Activated naive CD4-positive, alpha-beta T cell treated with anti-CD3 and anti-CD28 coated beads, Interleukin-2, amount 50 U/mL, for 72 hours (primary cell): ENCODE measurements at regions not wholly inside any gene's neighbourhood (a gene's known extent, or its start where the extent isn't known, plus 50 kb on each side); places are given as distances from the start of the nearest gene placed in this dataset.

Source experiments
- ATAC-seq, 2 donors: fragments of 150-1000 bp; cut with Tn5 transposase; 2 replicates each; pipeline ENCODE4 v1.10.0; 2021; ENCODE audit warnings: mild to moderate bottlenecking in 2 of 2, moderate library complexity in 2 of 2
- DNase-seq, 2 donors: peaks; one replicate each; pipeline ENCODE4 v3.0.0; 2021 to 2022; ENCODE audit warnings: low spot score in 2 of 2
- H3K27ac Mint-ChIP-seq, 2 donors: one replicate each; pipeline ENCODE4 v1.8.0; 2022; ENCODE audit warnings: mild to moderate bottlenecking in 2 of 2, mixed read lengths in 2 of 2
- H3K36me3 Mint-ChIP-seq, 2 donors: one replicate each; pipeline ENCODE4 v1.8.0; 2022; ENCODE audit warnings: mixed read lengths in 2 of 2
- H3K9me3 Mint-ChIP-seq, 2 donors: one replicate each; pipeline ENCODE4 v1.8.0; 2022; ENCODE audit warnings: mixed read lengths in 2 of 2

GRCh38 chr3:72490688-72491435, 357.4 kb downstream of the SHQ1 start:
- no peak for ATAC-seq
- peaks cover 9 to 17% of the 10 kb centered on the region in 2 donors for H3K9me3 Mint-ChIP-seq
- H3K36me3 Mint-ChIP-seq = peaks cover 0 to 35% of the 10 kb centered on the region in 2 donors
- DNase-seq = no peak
- no peak overlapping the region for H3K27ac Mint-ChIP-seq

DNA sequence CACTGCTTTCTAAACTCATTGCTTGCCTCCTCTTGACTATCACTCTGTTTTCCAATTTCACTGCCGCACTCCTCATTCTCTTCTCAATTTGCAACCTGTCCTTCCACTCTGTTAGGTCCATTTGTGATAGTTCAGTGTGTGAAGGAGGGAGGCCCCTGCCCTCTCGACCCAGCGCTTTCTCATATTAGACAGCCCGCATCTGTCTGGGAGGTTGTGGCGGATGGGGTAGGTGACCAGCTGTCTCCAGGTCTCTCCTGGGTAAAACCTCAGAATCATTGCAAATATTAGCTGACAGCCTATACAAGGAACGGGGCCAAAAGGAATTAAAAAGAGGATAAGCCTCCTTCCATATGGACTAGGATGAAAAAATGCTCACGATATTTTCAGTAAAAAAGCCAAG, 358.3 kb downstream of the SHQ1 start:
- Mint-ChIP-seq H3K36me3 (peaks cover 9 to 37% of the 10 kb centered on the region in 2 donors), H3K27ac (no peak overlapping the region)

GRCh38 chr3:72488738-72489035, 359.6 kb downstream of the SHQ1 start:
- Mint-ChIP-seq H3K9me3 (peaks cover 11 to 13% of the 10 kb centered on the region in 2 donors), H3K36me3 (peaks cover 10 to 35% of the 10 kb centered on the region in 2 donors), H3K27ac (peak overlapping the region; percentile 60 to 70)
- DNase-seq (no peak), ATAC-seq (no peak)

More for the DNA sequence above, 358.3 kb downstream of the SHQ1 start:
- DNase-seq = no peak
- H3K9me3 Mint-ChIP-seq = peaks cover 15 to 19% of the 10 kb centered on the region in 2 donors
- ATAC-seq = no peak

GRCh38 chr3:72487946-72488737, 360.1 kb downstream of the SHQ1 start:
- peak overlapping the region; percentile 60 to 70 for H3K27ac Mint-ChIP-seq
- H3K9me3 Mint-ChIP-seq = peaks cover 8 to 10% of the 10 kb centered on the region in 2 donors
- peaks cover 10 to 32% of the 10 kb centered on the region in 2 donors for H3K36me3 Mint-ChIP-seq
- DNase-seq = no peak
- ATAC-seq = no peak

DNA sequence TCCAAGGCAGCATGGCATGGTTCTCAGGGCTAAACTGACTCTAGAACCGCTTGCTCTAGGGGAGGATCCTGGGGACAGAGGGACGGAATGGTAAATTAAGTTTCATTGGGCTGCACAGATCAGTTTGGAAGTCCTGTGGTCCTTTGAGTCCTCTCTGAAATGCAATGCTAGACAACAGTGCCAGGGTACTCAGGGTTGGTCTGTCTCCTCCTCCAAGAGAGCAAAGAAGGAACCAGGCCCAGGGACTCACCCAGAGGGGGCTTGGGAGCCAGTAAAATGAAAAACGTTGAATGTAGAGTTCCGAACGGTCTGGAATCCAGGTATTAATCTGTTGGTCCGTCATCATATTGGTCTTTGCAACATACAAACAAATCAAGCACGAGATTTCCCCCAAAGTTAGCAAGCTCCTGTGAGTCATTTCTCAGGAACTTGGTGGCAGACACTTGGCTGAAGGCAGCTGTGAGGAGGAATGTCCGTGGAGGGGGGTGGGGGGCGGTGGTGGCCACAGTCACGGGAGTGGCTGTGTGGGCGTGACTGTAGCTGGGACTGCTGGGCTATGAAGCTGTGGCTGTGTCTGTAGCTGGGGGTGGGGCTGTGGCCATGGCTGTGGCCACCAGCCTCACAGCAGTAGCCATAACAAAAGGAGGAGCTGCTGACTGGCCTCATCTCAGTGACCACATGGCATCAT, 361.0 kb downstream of the SHQ1 start:
- Mint-ChIP-seq H3K9me3 (peaks cover 8 to 10% of the 10 kb centered on the region in 2 donors), H3K36me3 (peaks cover 14 to 32% of the 10 kb centered on the region in 2 donors), H3K27ac (peak overlapping the region; percentile 70 to 77)
- DNase-seq = no peak
- ATAC-seq = peak in 1 of 2 donors; percentile 16

- no peak for ATAC-seq
- DNase-seq = no peak
- Mint-ChIP-seq H3K36me3 (peaks cover 14 to 36% of the 10 kb centered on the region in 2 donors), H3K9me3 (peaks cover 8 to 12% of the 10 kb centered on the region in 2 donors), H3K27ac (peak overlapping the region; percentile 90 to 96)
Observed at GRCh38 chr3:72485641-72486040, 362.6 kb downstream of the SHQ1 start.

DNA sequence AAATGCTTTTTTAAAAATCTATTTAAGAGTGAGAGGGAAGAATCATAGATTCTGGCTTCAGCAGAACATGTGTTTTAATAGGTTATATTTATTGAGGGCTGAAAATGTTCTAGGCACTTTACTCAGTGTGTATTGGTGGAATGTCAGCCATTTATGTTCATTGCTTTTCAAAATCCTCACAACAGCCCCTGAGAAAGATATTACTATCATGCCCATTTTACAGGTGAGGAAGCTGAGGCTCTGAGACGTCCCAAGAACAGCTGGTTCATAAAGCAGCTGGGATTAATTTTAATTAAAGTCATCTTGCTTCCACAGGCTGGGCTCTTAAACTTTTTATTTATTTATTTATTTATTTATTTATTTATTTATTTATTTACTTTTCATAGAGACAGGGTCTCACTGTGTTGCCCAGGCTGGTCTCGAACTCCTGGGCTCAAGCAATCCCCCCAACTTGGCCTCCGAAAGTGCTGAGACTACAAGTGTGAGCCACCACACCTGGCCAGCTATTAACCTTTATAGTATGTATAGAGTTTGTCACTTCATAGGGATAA, 364.6 kb downstream of the SHQ1 start:
- DNase-seq (no peak), ATAC-seq (no peak)
- Mint-ChIP-seq H3K36me3 (peaks cover 14 to 46% of the 10 kb centered on the region in 2 donors), H3K9me3 (peaks cover 8 to 21% of the 10 kb centered on the region in 2 donors), H3K27ac (peak overlapping the region; percentile 90 to 96)

GRCh38 chr3:72482589-72483321, 365.5 kb downstream of the SHQ1 start:
- Mint-ChIP-seq H3K27ac (peak overlapping the region; percentile 87 to 96), H3K9me3 (peaks cover 8 to 21% of the 10 kb centered on the region in 2 donors), H3K36me3 (peaks cover 14 to 46% of the 10 kb centered on the region in 2 donors)
- DNase-seq = peak; percentile 61 to 72
- ATAC-seq = peak; percentile 52 to 67

- no peak for DNase-seq
- Mint-ChIP-seq H3K27ac (peak overlapping the region in 1 of 2 donors; percentile 34), H3K36me3 (peaks cover 14 to 45% of the 10 kb centered on the region in 2 donors), H3K9me3 (peaks cover 8 to 21% of the 10 kb centered on the region in 2 donors)
- ATAC-seq = peak in 1 of 2 donors; percentile 11
Observed at GRCh38 chr3:72481542-72481941, 366.7 kb downstream of the SHQ1 start.

- H3K27ac Mint-ChIP-seq = no peak overlapping the region
Observed at GRCh38 chr3:72480366-72480765, 367.9 kb downstream of the SHQ1 start.

DNA sequence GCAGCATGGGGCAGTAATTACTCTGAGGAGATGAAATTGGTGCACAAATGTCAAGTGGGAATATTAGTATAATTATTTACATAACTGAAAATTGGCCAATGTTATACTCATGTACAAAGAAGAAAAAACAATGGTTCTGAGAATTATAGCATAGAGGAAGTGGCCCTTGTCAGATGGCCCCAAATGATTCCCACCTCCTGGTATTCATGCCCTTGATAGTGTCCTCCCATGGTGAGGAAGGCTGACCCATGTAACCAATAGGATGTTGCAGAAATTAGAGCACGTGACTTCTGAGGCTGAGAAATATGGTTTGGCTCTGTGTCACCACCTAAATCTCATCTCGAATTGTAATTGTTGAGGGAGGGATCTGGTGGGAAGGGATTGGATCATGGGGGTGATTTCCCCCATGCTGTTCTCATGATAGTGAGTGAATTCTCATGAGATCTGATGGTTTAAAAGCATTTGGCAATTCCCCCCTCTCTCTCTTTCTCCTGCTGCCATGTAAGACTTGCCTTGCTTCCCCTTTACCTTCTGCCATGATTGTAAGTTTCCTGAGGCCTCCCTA, 368.5 kb downstream of the SHQ1 start:
- ATAC-seq (no peak), DNase-seq (no peak)
- no peak overlapping the region for H3K27ac Mint-ChIP-seq
- H3K36me3 Mint-ChIP-seq = peaks cover 4 to 27% of the 10 kb centered on the region in 2 donors
- peaks cover 1 to 11% of the 10 kb centered on the region in 2 donors for H3K9me3 Mint-ChIP-seq

More at GRCh38 chr3:72480366-72480765, 367.9 kb downstream of the SHQ1 start:
- no peak for ATAC-seq
- Mint-ChIP-seq H3K36me3 (peaks cover 10 to 33% of the 10 kb centered on the region in 2 donors), H3K9me3 (peaks cover 6 to 14% of the 10 kb centered on the region in 2 donors)
- DNase-seq = no peak

GRCh38 chr3:72476139-72476483, 372.1 kb downstream of the SHQ1 start:
- Mint-ChIP-seq H3K27ac (no peak overlapping the region), H3K36me3 (peaks cover 4 to 43% of the 10 kb centered on the region in 2 donors), H3K9me3 (peaks cover 3 to 18% of the 10 kb centered on the region in 2 donors)
- ATAC-seq = no peak
- no peak for DNase-seq

DNA sequence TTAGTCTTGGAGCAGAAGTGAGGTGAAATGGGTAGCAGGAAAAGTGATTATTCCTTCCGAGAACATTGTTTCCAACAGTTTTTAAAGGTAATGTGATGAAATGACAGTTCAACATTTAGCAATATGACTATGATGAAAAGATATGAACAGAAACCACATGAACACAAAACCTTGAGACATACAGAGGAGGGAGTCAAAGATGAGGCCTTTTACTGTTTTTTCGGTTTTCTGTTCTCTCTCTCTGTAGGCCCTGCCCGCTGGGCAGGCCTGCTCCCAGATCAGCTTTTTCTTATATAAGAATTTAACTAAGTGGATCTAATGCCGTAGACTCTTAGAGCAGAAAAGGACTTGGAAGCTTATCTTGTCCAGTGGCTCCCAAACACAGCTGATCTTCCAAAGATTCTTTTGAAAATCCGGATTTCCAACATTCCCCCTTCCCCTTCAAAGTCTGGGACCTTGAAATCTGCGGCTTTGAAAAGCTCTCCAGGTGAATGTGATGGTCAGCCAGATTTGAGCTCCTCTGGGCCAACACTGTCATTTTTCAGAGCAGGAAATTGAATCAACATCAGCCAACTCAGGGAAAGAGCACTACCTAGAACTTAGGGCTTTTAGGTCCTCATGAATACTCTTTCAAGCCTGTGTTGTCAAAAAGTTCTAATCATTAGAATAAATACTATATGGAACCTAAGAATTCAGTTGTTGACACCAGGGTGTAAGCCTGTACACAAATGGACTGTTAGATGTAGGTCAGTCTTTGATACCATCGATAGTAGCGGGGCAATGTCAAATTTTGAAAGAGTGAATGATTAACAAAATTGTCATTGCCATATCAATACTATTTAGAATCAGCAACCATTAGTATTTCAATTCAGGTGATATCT, 372.7 kb downstream of the SHQ1 start:
- Mint-ChIP-seq H3K27ac (peak overlapping the region in 1 of 2 donors; percentile 53), H3K36me3 (peaks cover 4 to 36% of the 10 kb centered on the region in 2 donors), H3K9me3 (peaks cover 3 to 14% of the 10 kb centered on the region in 2 donors)
- DNase-seq (no peak), ATAC-seq (peak; percentile 74 to 89)

- no peak for DNase-seq
- peak overlapping the region in 1 of 2 donors; percentile 53 for H3K27ac Mint-ChIP-seq
Observed at GRCh38 chr3:72474775-72475174, 373.5 kb downstream of the SHQ1 start.

GRCh38 chr3:72473156-72473555, 375.1 kb downstream of the SHQ1 start:
- peak; percentile 56 to 72 for ATAC-seq
- peak overlapping the region in 1 of 2 donors; percentile 12 for H3K27ac Mint-ChIP-seq

More at GRCh38 chr3:72474775-72475174, 373.5 kb downstream of the SHQ1 start:
- peak in 1 of 2 donors; percentile 26 for ATAC-seq
- H3K9me3 Mint-ChIP-seq = peaks cover 3 to 6% of the 10 kb centered on the region in 2 donors
- peaks cover 4 to 29% of the 10 kb centered on the region in 2 donors for H3K36me3 Mint-ChIP-seq

More at GRCh38 chr3:72473156-72473555, 375.1 kb downstream of the SHQ1 start:
- Mint-ChIP-seq H3K36me3 (peaks cover 4 to 28% of the 10 kb centered on the region in 2 donors), H3K9me3 (peaks cover 3 to 6% of the 10 kb centered on the region in 2 donors)
- no peak for DNase-seq
